ENCODE measurements at regions not wholly inside any gene's neighbourhood (a gene's known extent, or its start where the extent isn't known, plus 50 kb on each side); places are given as distances from the start of the nearest gene placed in this dataset.

DNA sequence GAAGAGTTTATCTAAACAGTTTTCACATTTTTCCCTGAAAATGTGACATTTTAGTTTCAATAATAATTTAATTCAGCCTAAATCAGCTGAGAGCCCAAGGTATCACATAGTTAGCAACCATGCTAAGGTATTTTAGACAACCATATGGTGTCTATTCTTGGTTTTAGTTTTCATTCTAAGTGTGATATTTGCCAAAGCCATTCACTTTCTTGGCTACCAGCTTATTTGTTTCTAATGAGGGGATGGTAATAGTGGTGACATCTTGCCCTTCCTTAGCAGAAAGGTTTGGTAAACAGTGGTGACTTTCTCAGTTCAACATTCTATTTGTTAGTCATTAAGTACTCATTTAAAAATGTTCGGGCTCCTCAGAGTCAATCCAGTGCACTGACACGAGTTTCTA lies 854.9 kb upstream of the HTR2C start:
- CTCF ChIA-PET, result no interaction called here
- H3K36me3 Mint-ChIP-seq (ENCODE audit: insufficient read depth, unreplicated experiment), result no peaks in the 10 kb centered on the region
- BruUV-seq (replicated peaks), result no TSS peak
- no peaks in the 10 kb centered on the region for H3K4me1 Mint-ChIP-seq (ENCODE audit: low read depth, unreplicated experiment)
- TF ChIP-seq, protein P1, sequence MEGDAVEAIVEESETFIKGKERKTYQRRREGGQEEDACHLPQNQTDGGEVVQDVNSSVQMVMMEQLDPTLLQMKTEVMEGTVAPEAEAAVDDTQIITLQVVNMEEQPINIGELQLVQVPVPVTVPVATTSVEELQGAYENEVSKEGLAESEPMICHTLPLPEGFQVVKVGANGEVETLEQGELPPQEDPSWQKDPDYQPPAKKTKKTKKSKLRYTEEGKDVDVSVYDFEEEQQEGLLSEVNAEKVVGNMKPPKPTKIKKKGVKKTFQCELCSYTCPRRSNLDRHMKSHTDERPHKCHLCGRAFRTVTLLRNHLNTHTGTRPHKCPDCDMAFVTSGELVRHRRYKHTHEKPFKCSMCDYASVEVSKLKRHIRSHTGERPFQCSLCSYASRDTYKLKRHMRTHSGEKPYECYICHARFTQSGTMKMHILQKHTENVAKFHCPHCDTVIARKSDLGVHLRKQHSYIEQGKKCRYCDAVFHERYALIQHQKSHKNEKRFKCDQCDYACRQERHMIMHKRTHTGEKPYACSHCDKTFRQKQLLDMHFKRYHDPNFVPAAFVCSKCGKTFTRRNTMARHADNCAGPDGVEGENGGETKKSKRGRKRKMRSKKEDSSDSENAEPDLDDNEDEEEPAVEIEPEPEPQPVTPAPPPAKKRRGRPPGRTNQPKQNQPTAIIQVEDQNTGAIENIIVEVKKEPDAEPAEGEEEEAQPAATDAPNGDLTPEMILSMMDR (IDR thresholded peaks at IDR 0.05; ENCODE audit: unreplicated experiment), result no peak
- H3K27ac Mint-ChIP-seq (ENCODE audit: unreplicated experiment), result no peak overlapping the region
- peaks cover 13% of the 10 kb centered on the region for H3K9me3 Mint-ChIP-seq (ENCODE audit: low read depth, unreplicated experiment)
- H3K4me3 Mint-ChIP-seq (ENCODE audit: low read depth, unreplicated experiment), result no peak overlapping the region
- DNase-seq, result no peak
- H3K27me3 Mint-ChIP-seq (ENCODE audit: unreplicated experiment), result no peaks in the 10 kb centered on the region
- intact Hi-C loops (cut with micrococcal nuclease; ENCODE audit: unreplicated experiment), result no loop called here

DNA sequence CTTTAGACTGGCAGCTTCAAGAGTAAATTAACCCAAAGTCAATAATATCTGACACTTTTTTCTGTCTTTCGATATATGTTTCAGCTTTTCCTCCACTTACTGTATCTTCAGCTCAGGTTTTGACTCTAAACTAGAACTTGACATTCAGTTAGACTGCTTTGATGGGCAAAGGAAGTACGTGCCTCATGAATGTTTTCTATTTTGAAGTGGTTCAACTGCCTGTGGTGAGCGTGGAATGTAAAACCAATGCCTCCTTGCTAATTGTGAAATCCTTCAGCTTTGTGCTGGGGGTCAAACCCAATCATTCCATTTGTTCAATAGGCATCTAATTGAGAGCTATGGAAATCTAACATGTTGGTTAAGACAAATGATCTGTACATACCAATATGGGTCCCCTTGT lies 857.0 kb upstream of the HTR2C start:
- DNase-seq, result no peak
- no peaks in the 10 kb centered on the region for H3K36me3 Mint-ChIP-seq (ENCODE audit: insufficient read depth, unreplicated experiment)
- H3K4me1 Mint-ChIP-seq (ENCODE audit: low read depth, unreplicated experiment), result no peaks in the 10 kb centered on the region
- H3K27ac Mint-ChIP-seq (ENCODE audit: unreplicated experiment), result no peak overlapping the region
- intact Hi-C loops (cut with micrococcal nuclease; ENCODE audit: unreplicated experiment), result no loop called here
- no TSS peak for BruUV-seq (replicated peaks)
- TF ChIP-seq, protein P1 (IDR thresholded peaks at IDR 0.05; ENCODE audit: unreplicated experiment), result no peak
- no peaks in the 10 kb centered on the region for H3K27me3 Mint-ChIP-seq (ENCODE audit: unreplicated experiment)
- CTCF ChIA-PET, result no interaction called here
- no peak overlapping the region for H3K4me3 Mint-ChIP-seq (ENCODE audit: low read depth, unreplicated experiment)
- peaks cover 7% of the 10 kb centered on the region for H3K9me3 Mint-ChIP-seq (ENCODE audit: low read depth, unreplicated experiment)

- intact Hi-C loops (cut with micrococcal nuclease; ENCODE audit: unreplicated experiment), result no loop called here
- Mint-ChIP-seq H3K27me3 (ENCODE audit: unreplicated experiment) (no peaks in the 10 kb centered on the region), H3K4me1 (ENCODE audit: low read depth, unreplicated experiment) (no peaks in the 10 kb centered on the region), H3K27ac (ENCODE audit: unreplicated experiment) (no peak overlapping the region), H3K9me3 (ENCODE audit: low read depth, unreplicated experiment) (peaks cover 7% of the 10 kb centered on the region), H3K4me3 (ENCODE audit: low read depth, unreplicated experiment) (no peak overlapping the region), H3K36me3 (ENCODE audit: insufficient read depth, unreplicated experiment) (no peaks in the 10 kb centered on the region)
- CTCF ChIA-PET, result no interaction called here
- DNase-seq, result no peak
- no TSS peak for BruUV-seq (replicated peaks)
- TF ChIP-seq, protein P1 (IDR thresholded peaks at IDR 0.05; ENCODE audit: unreplicated experiment), result no peak
Observed at GRCh38 chrX:113726466-113726865, 857.4 kb upstream of the HTR2C start.

- no peak overlapping the region for H3K27ac Mint-ChIP-seq (ENCODE audit: unreplicated experiment)
- BruUV-seq (replicated peaks), result no TSS peak
- intact Hi-C loops (cut with micrococcal nuclease; ENCODE audit: unreplicated experiment), result no loop called here
Observed at GRCh38 chrX:113726009-113726408, 857.9 kb upstream of the HTR2C start.

More at GRCh38 chrX:113726009-113726408, 857.9 kb upstream of the HTR2C start:
- CTCF ChIA-PET, result no interaction called here
- no peak for DNase-seq
- TF ChIP-seq, protein P1 (IDR thresholded peaks at IDR 0.05; ENCODE audit: unreplicated experiment), result no peak
- Mint-ChIP-seq H3K27me3 (ENCODE audit: unreplicated experiment) (no peaks in the 10 kb centered on the region), H3K9me3 (ENCODE audit: low read depth, unreplicated experiment) (peaks cover 7% of the 10 kb centered on the region), H3K4me3 (ENCODE audit: low read depth, unreplicated experiment) (no peak overlapping the region), H3K36me3 (ENCODE audit: insufficient read depth, unreplicated experiment) (no peaks in the 10 kb centered on the region), H3K4me1 (ENCODE audit: low read depth, unreplicated experiment) (no peaks in the 10 kb centered on the region)

Measured in Calu3 (cell line).